OCI-LY7 (cell line): ENCODE measurements at regions not wholly inside any gene's neighbourhood (a gene's known extent, or its start where the extent isn't known, plus 50 kb on each side); places are given as distances from the start of the nearest gene placed in this dataset.

Experiments
- BruUV-seq: library from RNA; stranded (reverse); fragments of 400-500 nt; replicated peaks from 2 replicates; lab custom pipeline; 2021; lab: Mats Ljungman, UMichigan
- CTCF ChIA-PET: fragments of 300-600 bp; sonication (Branson Sonifier 250); formaldehyde crosslinking; loops from one replicate; lab custom pipeline; 2022; ENCODE audit warnings: antibody characterized with exemption; ENCODE audit not compliant: unreplicated experiment; lab: Charles Lee
- POLR2A ChIA-PET: fragments of 300-600 bp; sonication (Branson Sonifier 250); formaldehyde crosslinking; loops from one replicate; lab custom pipeline; 2022; ENCODE audit warnings: antibody characterized with exemption; lab: Charles Lee
- DNase-seq: peaks from one replicate; pipeline ENCODE4 v3.0.0-alpha.2; 2015; ENCODE audit warnings: low spot score
- H2AFZ ChIP-seq: fragments of 200-600 bp; sonication (generic), shearing (Covaris generic); 2 replicates; pipeline ENCODE4 v1.6.1; 2014; ENCODE audit warnings: mild to moderate bottlenecking, antibody characterized with exemption, low read length, moderate library complexity
- H3K27ac ChIP-seq: fragments of 200-600 bp; sonication (generic); 2 replicates; pipeline ENCODE4 v1.5.1; 2014; ENCODE audit warnings: mixed run types, low read depth, mild to moderate bottlenecking, moderate library complexity, low read length, inconsistent platforms; ENCODE audit not compliant: poor library complexity, severe bottlenecking
- H3K36me3 ChIP-seq: fragments of 200-600 bp; sonication (generic); 2 replicates; pipeline ENCODE4 v1.6.1; 2014; ENCODE audit warnings: mild to moderate bottlenecking, antibody characterized with exemption, low read length, moderate library complexity, mixed read lengths; ENCODE audit not compliant: insufficient read depth
- H3K4me1 ChIP-seq: fragments of 200-600 bp; sonication (generic); 2 replicates; pipeline ENCODE4 v1.5.1; 2014; ENCODE audit warnings: mild to moderate bottlenecking, low read length; ENCODE audit not compliant: insufficient read depth, poor library complexity, severe bottlenecking
- H3K4me2 ChIP-seq: fragments of 200-600 bp; sonication (generic); 2 replicates; pipeline ENCODE4 v1.6.1; 2014; ENCODE audit warnings: mild to moderate bottlenecking, low read length
- H3K4me3 ChIP-seq: fragments of 200-600 bp; sonication (generic); 2 replicates; pipeline ENCODE4 v1.5.1; 2014; ENCODE audit warnings: mild to moderate bottlenecking, low read depth, low read length; ENCODE audit not compliant: poor library complexity, severe bottlenecking
- H3K79me2 ChIP-seq: fragments of 200-600 bp; sonication (generic); 2 replicates; pipeline ENCODE4 v1.6.1; 2016; ENCODE audit warnings: low read depth, mild to moderate bottlenecking, low read length, moderate library complexity, mixed read lengths; ENCODE audit not compliant: insufficient read depth
- H3K9me2 ChIP-seq: fragments of 200-600 bp; sonication (generic); 2 replicates; pipeline ENCODE4 v1.6.1; 2016; ENCODE audit warnings: mild to moderate bottlenecking, low read length, mixed read lengths; ENCODE audit not compliant: insufficient read depth
- H3K9me3 ChIP-seq: fragments of 200-600 bp; sonication (generic); 2 replicates; pipeline ENCODE4 v1.6.1; 2014; ENCODE audit warnings: mild to moderate bottlenecking, mixed run types, low read length, mixed read lengths
- H4K20me1 ChIP-seq: fragments of 200-600 bp; sonication (generic); 2 replicates; pipeline ENCODE4 v1.6.1; 2014; ENCODE audit warnings: mild to moderate bottlenecking, antibody characterized with exemption, low read length, moderate library complexity, mixed read lengths; ENCODE audit not compliant: insufficient read depth
- EZH2phosphoT487 ChIP-seq: fragments of 200-600 bp; sonication (generic); IDR thresholded peaks from 2 replicates; pipeline ENCODE4 v1.6.1; 2018; ENCODE audit warnings: low read depth, borderline replicate concordance, mild to moderate bottlenecking, mixed run types, antibody characterized with exemption, low read length, moderate library complexity, mixed read lengths
- intact Hi-C: fragments of 100-400 bp; cut with micrococcal nuclease; formaldehyde crosslinking; loops from one replicate; pipeline ENCODE4 v1.10.0; 2022; ENCODE audit not compliant: unreplicated experiment
- TF ChIP-seq, protein P1 (sequence below): fragments of 200-600 bp; sonication (generic); conservative IDR thresholded peaks from 2 replicates; pipeline ENCODE4 v1.5.1; 2014; ENCODE audit warnings: mild to moderate bottlenecking, antibody characterized with exemption, low read length, moderate library complexity, mixed read lengths

- no peak overlapping the region for H2AFZ ChIP-seq
- no peaks in the 10 kb centered on the region for H3K9me3 ChIP-seq
- TF ChIP-seq, protein P1, sequence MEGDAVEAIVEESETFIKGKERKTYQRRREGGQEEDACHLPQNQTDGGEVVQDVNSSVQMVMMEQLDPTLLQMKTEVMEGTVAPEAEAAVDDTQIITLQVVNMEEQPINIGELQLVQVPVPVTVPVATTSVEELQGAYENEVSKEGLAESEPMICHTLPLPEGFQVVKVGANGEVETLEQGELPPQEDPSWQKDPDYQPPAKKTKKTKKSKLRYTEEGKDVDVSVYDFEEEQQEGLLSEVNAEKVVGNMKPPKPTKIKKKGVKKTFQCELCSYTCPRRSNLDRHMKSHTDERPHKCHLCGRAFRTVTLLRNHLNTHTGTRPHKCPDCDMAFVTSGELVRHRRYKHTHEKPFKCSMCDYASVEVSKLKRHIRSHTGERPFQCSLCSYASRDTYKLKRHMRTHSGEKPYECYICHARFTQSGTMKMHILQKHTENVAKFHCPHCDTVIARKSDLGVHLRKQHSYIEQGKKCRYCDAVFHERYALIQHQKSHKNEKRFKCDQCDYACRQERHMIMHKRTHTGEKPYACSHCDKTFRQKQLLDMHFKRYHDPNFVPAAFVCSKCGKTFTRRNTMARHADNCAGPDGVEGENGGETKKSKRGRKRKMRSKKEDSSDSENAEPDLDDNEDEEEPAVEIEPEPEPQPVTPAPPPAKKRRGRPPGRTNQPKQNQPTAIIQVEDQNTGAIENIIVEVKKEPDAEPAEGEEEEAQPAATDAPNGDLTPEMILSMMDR = no peak
- TF ChIP-seq EZH2phosphoT487 = no peak
- intact Hi-C loops = no loop called here
- H3K27ac ChIP-seq = no peak overlapping the region
- no TSS peak for BruUV-seq
- H4K20me1 ChIP-seq = no peaks in the 10 kb centered on the region
- H3K36me3 ChIP-seq = no peaks in the 10 kb centered on the region
- ChIA-PET CTCF (no interaction called here), POLR2A (interaction anchor here (0.7 kb wide), 1 partner anchor 14 kb away, joined by 3 read pairs; no protein-coding TSS in a partner anchor)
- no peak overlapping the region for H3K4me3 ChIP-seq
- H3K4me2 ChIP-seq = no peak overlapping the region
- no peak for DNase-seq
- no peaks in the 10 kb centered on the region for H3K79me2 ChIP-seq
- no peaks in the 10 kb centered on the region for H3K4me1 ChIP-seq
- H3K9me2 ChIP-seq = no peaks in the 10 kb centered on the region
These were observed 339.4 kb downstream of the BMP2 start for GRCh38 chr20:7106910-7107309.

DNA sequence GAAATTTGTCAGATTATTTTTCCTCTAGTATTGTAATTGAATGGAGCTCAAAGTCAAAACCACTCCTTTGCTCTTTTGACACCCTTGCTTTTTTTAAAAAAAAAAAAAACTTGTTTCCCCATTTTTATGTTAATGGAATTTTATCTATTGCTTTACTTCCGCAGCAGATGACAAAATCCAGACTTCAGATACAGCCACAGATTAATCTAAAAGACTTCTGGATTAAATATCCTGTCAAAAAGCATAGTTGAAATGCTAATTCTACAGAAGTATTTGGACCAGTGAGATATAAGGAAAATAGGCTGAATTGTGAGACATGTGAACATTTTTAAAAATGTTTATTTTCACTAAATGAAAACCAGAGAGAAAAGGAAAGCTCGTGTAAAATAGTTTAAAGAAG is 341.4 kb downstream of the BMP2 start:
- H3K36me3 ChIP-seq = no peaks in the 10 kb centered on the region
- CTCF ChIA-PET = no interaction called here

More for the DNA sequence above, 341.4 kb downstream of the BMP2 start:
- H3K79me2 ChIP-seq = no peaks in the 10 kb centered on the region
- DNase-seq = no peak
- H2AFZ ChIP-seq = no peak overlapping the region
- H3K9me2 ChIP-seq = no peaks in the 10 kb centered on the region
- H3K9me3 ChIP-seq = no peaks in the 10 kb centered on the region
- H4K20me1 ChIP-seq = no peaks in the 10 kb centered on the region
- no peak overlapping the region for H3K4me3 ChIP-seq
- BruUV-seq = no TSS peak
- no peak overlapping the region for H3K27ac ChIP-seq
- H3K4me1 ChIP-seq = no peaks in the 10 kb centered on the region
- intact Hi-C loops = no loop called here
- POLR2A ChIA-PET = interaction anchor here (0.6 to 0.7 kb wide), 2 partner anchors 101 to 799 kb away, joined by 3 read pairs; no protein-coding TSS in a partner anchor
- no peak overlapping the region for H3K4me2 ChIP-seq
- no peak for TF ChIP-seq EZH2phosphoT487
- TF ChIP-seq, protein P1 = no peak
